Activated T-helper 1 cell treated with anti-CD3 and anti-CD28 coated beads, Interleukin-12 subunit alpha, Interleukin-12 subunit beta, Interleukin-2, Interleukin-4 antibody, amounts not matched to agents 30 ng/mL and 10 ng/mL and 1 ng/mL, durations not matched to agents 14 hours and 24 hours and 36 hours (primary cell): ENCODE measurements at regions not wholly inside any gene's neighbourhood (a gene's known extent, or its start where the extent isn't known, plus 50 kb on each side); places are given as distances from the start of the nearest gene placed in this dataset.

ENCODE experiments used
- DNase-seq: peaks from one replicate; pipeline ENCODE4 v3.0.0; 2021; ENCODE audit warnings: low spot score
- H3K27ac Mint-ChIP-seq: one replicate; pipeline ENCODE4 v1.8.0; 2021; ENCODE audit warnings: mild to moderate bottlenecking, mixed read lengths
- H3K27me3 Mint-ChIP-seq: one replicate; pipeline ENCODE4 v1.8.0; 2022; ENCODE audit warnings: mild to moderate bottlenecking, moderate library complexity, mixed read lengths; ENCODE audit not compliant: insufficient read depth
- H3K36me3 Mint-ChIP-seq: one replicate; pipeline ENCODE4 v1.8.0; 2021; ENCODE audit warnings: low read depth, mixed read lengths
- H3K4me1 Mint-ChIP-seq: one replicate; pipeline ENCODE4 v1.8.0; 2021; ENCODE audit warnings: low read depth, mixed read lengths
- H3K4me3 Mint-ChIP-seq: one replicate; pipeline ENCODE4 v1.8.0; 2021; ENCODE audit warnings: mild to moderate bottlenecking, moderate library complexity, mixed read lengths
- H3K9me3 Mint-ChIP-seq: one replicate; pipeline ENCODE4 v1.8.0; 2021; ENCODE audit warnings: mixed read lengths
- intact Hi-C: fragments of 100-400 bp; cut with micrococcal nuclease; formaldehyde crosslinking; loops from one replicate; pipeline ENCODE4 v1.15.1; 2024

GRCh38 chr4:184300816-184301215, 83.1 kb upstream of the ENPP6 start:
- Mint-ChIP-seq H3K27me3 (no peaks in the 10 kb centered on the region), H3K4me3 (no peak overlapping the region), H3K27ac (no peak overlapping the region), H3K36me3 (peaks cover 9% of the 10 kb centered on the region), H3K4me1 (peaks cover 11% of the 10 kb centered on the region), H3K9me3 (peaks cover 32% of the 10 kb centered on the region)
- intact Hi-C loops = no loop called here
- DNase-seq = no peak

- no peak overlapping the region for H3K4me3 Mint-ChIP-seq
- peaks cover 11% of the 10 kb centered on the region for H3K4me1 Mint-ChIP-seq
- peaks cover 23% of the 10 kb centered on the region for H3K9me3 Mint-ChIP-seq
- intact Hi-C loops = no loop called here
- no peaks in the 10 kb centered on the region for H3K27me3 Mint-ChIP-seq
- peaks cover 3% of the 10 kb centered on the region for H3K36me3 Mint-ChIP-seq
- no peak overlapping the region for H3K27ac Mint-ChIP-seq
- DNase-seq = no peak
Measured at GRCh38 chr4:184298254-184298653, 80.6 kb upstream of the ENPP6 start.

- Mint-ChIP-seq H3K4me3 (no peak overlapping the region), H3K9me3 (peaks cover 18% of the 10 kb centered on the region), H3K36me3 (peaks cover 3% of the 10 kb centered on the region), H3K27me3 (no peaks in the 10 kb centered on the region), H3K4me1 (peaks cover 11% of the 10 kb centered on the region), H3K27ac (no peak overlapping the region)
- intact Hi-C loops = no loop called here
- DNase-seq = no peak
Measured at GRCh38 chr4:184295206-184295605, 77.5 kb upstream of the ENPP6 start.

- no peak overlapping the region for H3K27ac Mint-ChIP-seq
- no peaks in the 10 kb centered on the region for H3K27me3 Mint-ChIP-seq
- no peak for DNase-seq
- peaks cover 3% of the 10 kb centered on the region for H3K36me3 Mint-ChIP-seq
- H3K4me1 Mint-ChIP-seq = peaks cover 15% of the 10 kb centered on the region
- H3K4me3 Mint-ChIP-seq = no peak overlapping the region
- intact Hi-C loops = no loop called here
- H3K9me3 Mint-ChIP-seq = peaks cover 18% of the 10 kb centered on the region
Measured at GRCh38 chr4:184294606-184295133, 77.0 kb upstream of the ENPP6 start.

- no peak for DNase-seq
- intact Hi-C loops = no loop called here
- H3K36me3 Mint-ChIP-seq = peaks cover 3% of the 10 kb centered on the region
- no peaks in the 10 kb centered on the region for H3K27me3 Mint-ChIP-seq
- H3K9me3 Mint-ChIP-seq = peaks cover 18% of the 10 kb centered on the region
- H3K4me3 Mint-ChIP-seq = no peak overlapping the region
- H3K4me1 Mint-ChIP-seq = peaks cover 20% of the 10 kb centered on the region
- H3K27ac Mint-ChIP-seq = no peak overlapping the region
Measured at GRCh38 chr4:184293552-184293951, 75.9 kb upstream of the ENPP6 start.

- H3K27ac Mint-ChIP-seq = no peak overlapping the region
- H3K4me3 Mint-ChIP-seq = no peak overlapping the region
- peaks cover 18% of the 10 kb centered on the region for H3K9me3 Mint-ChIP-seq
- intact Hi-C loops = no loop called here
- peaks cover 3% of the 10 kb centered on the region for H3K36me3 Mint-ChIP-seq
- H3K4me1 Mint-ChIP-seq = peaks cover 27% of the 10 kb centered on the region
- no peaks in the 10 kb centered on the region for H3K27me3 Mint-ChIP-seq
- DNase-seq = no peak
Measured at GRCh38 chr4:184292877-184293276, 75.2 kb upstream of the ENPP6 start.

- Mint-ChIP-seq H3K36me3 (peaks cover 3% of the 10 kb centered on the region), H3K4me1 (peaks cover 31% of the 10 kb centered on the region), H3K27ac (no peak overlapping the region), H3K9me3 (peaks cover 18% of the 10 kb centered on the region), H3K27me3 (no peaks in the 10 kb centered on the region), H3K4me3 (no peak overlapping the region)
- no peak for DNase-seq
- intact Hi-C loops = no loop called here
Measured at GRCh38 chr4:184292465-184292867, 74.8 kb upstream of the ENPP6 start.

GRCh38 chr4:184289179-184289535, 71.5 kb upstream of the ENPP6 start:
- intact Hi-C loops = loop anchor here (2.0 kb wide), 2 partner anchors 40 to 52 kb away; no protein-coding TSS in a partner anchor
- no peaks in the 10 kb centered on the region for H3K27me3 Mint-ChIP-seq
- H3K4me3 Mint-ChIP-seq = no peak overlapping the region
- peak overlapping the region; percentile 25 for H3K27ac Mint-ChIP-seq
- no peaks in the 10 kb centered on the region for H3K9me3 Mint-ChIP-seq
- peaks cover 44% of the 10 kb centered on the region for H3K4me1 Mint-ChIP-seq
- peaks cover 2% of the 10 kb centered on the region for H3K36me3 Mint-ChIP-seq
- DNase-seq = no peak

GRCh38 chr4:184288451-184289178, 70.9 kb upstream of the ENPP6 start:
- H3K27me3 Mint-ChIP-seq = no peaks in the 10 kb centered on the region
- H3K27ac Mint-ChIP-seq = peak overlapping the region; percentile 76
- H3K4me1 Mint-ChIP-seq = peaks cover 45% of the 10 kb centered on the region
- H3K9me3 Mint-ChIP-seq = no peaks in the 10 kb centered on the region
- peaks cover 2% of the 10 kb centered on the region for H3K36me3 Mint-ChIP-seq
- DNase-seq = no peak
- H3K4me3 Mint-ChIP-seq = peak overlapping the region; percentile 60
- intact Hi-C loops = loop anchor here (1.0 to 2.0 kb wide), 10 partner anchors 20 to 445 kb away; no protein-coding TSS in a partner anchor

GRCh38 chr4:184287697-184288255, 70.1 kb upstream of the ENPP6 start:
- no peaks in the 10 kb centered on the region for H3K9me3 Mint-ChIP-seq
- peaks cover 53% of the 10 kb centered on the region for H3K4me1 Mint-ChIP-seq
- peak overlapping the region; percentile 13 for H3K27ac Mint-ChIP-seq
- H3K4me3 Mint-ChIP-seq = peak overlapping the region; percentile 12
- DNase-seq = no peak
- intact Hi-C loops = loop anchor here (1.0 to 2.0 kb wide), 10 partner anchors 19 to 446 kb away; no protein-coding TSS in a partner anchor
- no peaks in the 10 kb centered on the region for H3K27me3 Mint-ChIP-seq
- peaks cover 2% of the 10 kb centered on the region for H3K36me3 Mint-ChIP-seq

GRCh38 chr4:184286358-184286757, 68.7 kb upstream of the ENPP6 start:
- H3K9me3 Mint-ChIP-seq = no peaks in the 10 kb centered on the region
- no peaks in the 10 kb centered on the region for H3K27me3 Mint-ChIP-seq
- no peak overlapping the region for H3K4me3 Mint-ChIP-seq
- no peak for DNase-seq
- intact Hi-C loops = no loop called here
- H3K4me1 Mint-ChIP-seq = peaks cover 68% of the 10 kb centered on the region
- H3K27ac Mint-ChIP-seq = no peak overlapping the region
- peaks cover 2% of the 10 kb centered on the region for H3K36me3 Mint-ChIP-seq

GRCh38 chr4:184284742-184285141, 67.1 kb upstream of the ENPP6 start:
- H3K4me1 Mint-ChIP-seq = peaks cover 81% of the 10 kb centered on the region
- DNase-seq = no peak
- no peaks in the 10 kb centered on the region for H3K27me3 Mint-ChIP-seq
- intact Hi-C loops = no loop called here
- H3K4me3 Mint-ChIP-seq = peak overlapping the region; percentile 29
- H3K36me3 Mint-ChIP-seq = peaks cover 2% of the 10 kb centered on the region
- no peaks in the 10 kb centered on the region for H3K9me3 Mint-ChIP-seq
- peak overlapping the region; percentile 50 for H3K27ac Mint-ChIP-seq

GRCh38 chr4:184284336-184284690, 66.6 kb upstream of the ENPP6 start:
- peaks cover 2% of the 10 kb centered on the region for H3K36me3 Mint-ChIP-seq
- H3K27ac Mint-ChIP-seq = peak overlapping the region; percentile 50
- no peaks in the 10 kb centered on the region for H3K9me3 Mint-ChIP-seq
- H3K4me3 Mint-ChIP-seq = peak overlapping the region; percentile 29
- intact Hi-C loops = no loop called here
- no peaks in the 10 kb centered on the region for H3K27me3 Mint-ChIP-seq
- no peak for DNase-seq
- H3K4me1 Mint-ChIP-seq = peaks cover 81% of the 10 kb centered on the region
